GM21515 (cell line): ENCODE measurements at regions not wholly inside any gene's neighbourhood (a gene's known extent, or its start where the extent isn't known, plus 50 kb on each side); places are given as distances from the start of the nearest gene placed in this dataset.
A peak's percentile ranks its signal among the peaks of the same experiment; 100 is the strongest.

Experiments
- ATAC-seq: cut with Tn5 transposase; IDR thresholded peaks from one replicate; pipeline ENCODE4 v1.9.1; 2021; ENCODE audit not compliant: unreplicated experiment

- no peak for ATAC-seq
Measured at GRCh38 chr2:226139759-226140158, 659.9 kb downstream of the IRS1 start.

- ATAC-seq = peak; percentile 44
Measured at GRCh38 chr2:226137201-226137811, 662.3 kb downstream of the IRS1 start.

DNA sequence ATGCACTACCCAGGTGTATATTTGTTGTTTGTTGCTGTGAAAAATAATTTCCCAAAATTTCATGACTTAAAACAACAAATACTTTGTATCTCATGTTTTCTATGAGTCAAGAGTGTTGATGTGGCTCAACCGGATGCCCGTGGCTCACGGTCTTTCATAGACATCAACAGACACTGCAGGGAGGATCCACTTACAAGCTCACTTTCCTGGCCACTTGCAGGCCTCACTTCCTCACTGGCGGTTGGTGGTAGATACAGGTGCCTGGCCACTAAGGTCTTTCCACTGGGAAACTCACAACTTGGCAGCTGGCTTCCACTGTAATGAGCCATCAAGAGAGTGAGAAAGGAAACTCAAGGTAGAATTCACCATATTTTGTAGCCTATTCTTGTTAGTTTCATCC lies 662.9 kb downstream of the IRS1 start:
- ATAC-seq = peak; percentile 63

GRCh38 chr2:226135861-226136548 lies 663.6 kb downstream of the IRS1 start:
- no peak for ATAC-seq

GRCh38 chr2:226132323-226133215 lies 667.1 kb downstream of the IRS1 start:
- ATAC-seq = no peak

DNA sequence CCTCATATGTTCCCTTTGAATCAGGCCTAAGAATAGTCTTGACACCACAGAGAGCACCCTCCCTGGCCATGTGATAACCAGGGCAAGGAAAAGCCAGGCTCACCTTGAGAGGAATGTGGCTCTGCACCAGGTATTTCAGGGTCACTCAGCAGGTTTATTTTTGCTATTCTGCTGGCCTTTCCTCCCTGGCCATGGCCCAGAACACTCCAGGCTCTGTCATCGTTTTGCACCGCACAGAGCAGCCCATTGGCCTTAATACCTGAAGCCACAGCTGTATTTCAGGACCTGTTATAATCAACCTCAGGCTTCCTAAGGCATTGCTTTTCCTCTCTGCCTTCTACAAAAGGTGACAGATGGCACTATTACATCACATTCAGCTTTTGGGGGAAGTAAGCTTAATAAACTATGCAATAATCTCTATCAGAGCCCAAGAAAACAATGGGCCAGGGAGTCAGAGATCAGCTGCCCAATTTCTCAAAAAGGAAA lies 668.3 kb downstream of the IRS1 start:
- no peak for ATAC-seq

GRCh38 chr2:226130192-226130591 lies 669.4 kb downstream of the IRS1 start:
- ATAC-seq = no peak

DNA sequence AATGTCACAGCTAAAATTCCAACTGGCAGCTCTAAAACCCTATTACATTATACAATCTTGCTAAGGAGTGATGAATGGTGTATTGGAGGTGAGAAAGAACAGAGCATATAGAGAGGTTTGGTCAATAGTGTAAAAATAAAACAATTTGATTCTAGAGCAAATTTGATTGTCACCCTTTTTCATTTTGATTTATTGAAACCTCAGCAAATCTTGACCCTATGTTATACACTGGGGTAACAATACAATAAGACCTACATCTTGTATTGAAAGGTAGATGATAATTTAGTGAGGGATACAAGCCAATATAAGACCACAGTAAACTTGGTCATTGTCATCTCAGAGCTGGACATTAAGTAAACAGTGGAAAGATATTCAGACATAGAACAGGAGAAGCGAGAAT lies 671.9 kb downstream of the IRS1 start:
- no peak for ATAC-seq

- no peak for ATAC-seq
Measured at GRCh38 chr2:226126104-226126503, 673.5 kb downstream of the IRS1 start.

DNA sequence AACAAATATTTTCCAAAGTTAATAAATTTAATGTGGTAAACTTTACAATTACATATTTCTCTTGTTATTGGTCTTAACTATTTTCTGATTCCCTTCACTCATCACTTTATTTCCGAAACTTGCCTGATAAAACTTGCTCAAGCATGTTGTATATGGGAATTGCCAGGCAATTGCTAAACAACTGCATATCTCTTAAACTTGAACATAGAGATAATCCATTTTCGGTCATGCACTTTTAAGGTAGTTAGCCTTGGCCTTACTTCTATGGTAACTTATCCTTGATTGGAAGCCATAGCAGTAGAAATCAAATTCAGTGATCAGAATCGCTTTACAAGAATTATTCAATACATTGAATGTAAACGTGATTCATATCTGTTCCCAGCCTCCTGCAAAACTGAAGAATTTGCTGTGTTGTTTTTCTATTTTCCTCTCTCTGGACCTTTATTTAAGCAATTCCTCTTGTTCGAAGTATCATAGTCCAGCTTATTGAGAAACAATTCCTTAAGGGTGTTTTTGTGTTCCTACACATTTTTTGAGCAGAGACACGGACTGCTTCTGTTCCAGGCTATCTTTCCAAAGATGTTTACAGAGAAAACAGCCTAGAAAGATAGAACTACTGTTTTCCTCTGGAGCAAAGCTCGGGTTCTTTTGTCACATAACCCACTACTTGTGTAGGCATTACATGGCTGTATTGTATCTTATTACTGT lies 674.3 kb downstream of the IRS1 start:
- no peak for ATAC-seq

DNA sequence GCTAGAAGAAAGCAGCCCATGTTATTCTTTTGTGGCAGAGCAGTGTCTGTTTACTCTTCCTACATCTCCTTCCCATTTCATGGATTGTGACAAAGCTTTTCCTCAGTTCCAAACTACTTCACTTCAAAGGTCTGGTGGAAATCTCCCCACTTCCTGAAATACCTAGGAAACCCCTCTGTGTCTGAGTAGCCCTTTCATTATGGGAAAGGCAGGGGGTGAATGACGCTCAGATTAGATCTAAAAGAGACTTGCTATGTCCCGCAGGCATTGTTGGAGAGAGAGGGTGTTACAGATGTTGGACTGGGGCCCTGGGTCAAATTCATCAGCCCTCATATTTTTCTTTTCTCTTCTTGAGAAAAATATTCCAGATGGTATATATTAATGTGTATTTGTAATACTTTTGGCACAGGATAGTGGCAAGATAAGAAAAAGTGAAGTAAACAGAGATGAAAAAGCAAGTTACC lies 675.0 kb downstream of the IRS1 start:
- ATAC-seq = no peak

DNA sequence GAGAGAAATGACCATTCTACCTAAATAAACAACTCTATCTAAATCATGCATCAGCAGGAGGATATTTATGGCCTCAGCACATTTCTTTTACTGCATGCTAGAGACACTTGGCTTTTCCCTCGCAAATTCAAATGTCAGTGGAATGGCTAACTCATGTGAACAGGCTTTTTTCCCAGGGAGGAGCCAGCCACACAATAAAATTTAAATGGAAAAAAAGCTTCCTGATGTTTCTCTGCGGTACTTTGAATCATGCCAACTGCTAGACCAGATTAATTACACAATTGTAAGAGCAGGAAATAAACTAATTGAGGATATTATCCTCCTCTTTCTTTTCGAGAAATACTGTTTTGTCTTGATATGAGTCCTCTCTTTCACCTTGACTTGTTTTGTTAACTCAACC lies 676.3 kb downstream of the IRS1 start:
- ATAC-seq = no peak

GRCh38 chr2:226122041-226122440 lies 677.6 kb downstream of the IRS1 start:
- no peak for ATAC-seq

DNA sequence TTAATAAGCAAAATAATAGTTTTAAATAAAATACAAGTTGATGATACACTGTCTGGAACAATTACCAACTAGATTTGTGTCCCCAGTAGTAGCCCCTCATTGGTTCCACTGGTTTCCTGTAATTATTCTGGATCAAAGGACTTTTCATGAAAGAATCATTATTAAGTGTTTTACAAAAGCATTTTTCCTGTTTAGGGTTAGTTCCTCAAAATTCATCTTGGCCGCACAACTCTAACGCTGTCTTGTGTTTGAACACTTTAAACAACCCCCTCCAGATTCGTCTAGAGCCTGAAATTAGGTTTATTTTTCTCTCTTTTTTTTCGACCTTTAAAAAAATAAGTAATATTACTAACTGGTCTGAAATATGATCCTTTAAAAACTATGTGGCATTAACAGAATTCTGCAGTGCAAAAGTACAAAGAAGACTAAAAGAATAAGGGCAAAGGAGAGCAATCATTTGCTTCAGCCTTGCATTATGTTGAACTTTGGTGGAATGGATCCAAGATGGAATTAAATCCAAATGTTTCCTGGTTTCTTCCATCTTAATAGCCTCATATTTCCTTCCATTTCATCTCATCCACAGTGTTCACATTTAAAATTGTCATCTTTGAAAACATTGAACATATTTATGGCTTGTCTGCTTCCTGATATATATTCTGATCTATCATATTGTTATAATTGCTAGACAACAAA lies 678.4 kb downstream of the IRS1 start:
- ATAC-seq = no peak

- ATAC-seq = no peak
Measured at GRCh38 chr2:226118471-226119429, 680.9 kb downstream of the IRS1 start.

DNA sequence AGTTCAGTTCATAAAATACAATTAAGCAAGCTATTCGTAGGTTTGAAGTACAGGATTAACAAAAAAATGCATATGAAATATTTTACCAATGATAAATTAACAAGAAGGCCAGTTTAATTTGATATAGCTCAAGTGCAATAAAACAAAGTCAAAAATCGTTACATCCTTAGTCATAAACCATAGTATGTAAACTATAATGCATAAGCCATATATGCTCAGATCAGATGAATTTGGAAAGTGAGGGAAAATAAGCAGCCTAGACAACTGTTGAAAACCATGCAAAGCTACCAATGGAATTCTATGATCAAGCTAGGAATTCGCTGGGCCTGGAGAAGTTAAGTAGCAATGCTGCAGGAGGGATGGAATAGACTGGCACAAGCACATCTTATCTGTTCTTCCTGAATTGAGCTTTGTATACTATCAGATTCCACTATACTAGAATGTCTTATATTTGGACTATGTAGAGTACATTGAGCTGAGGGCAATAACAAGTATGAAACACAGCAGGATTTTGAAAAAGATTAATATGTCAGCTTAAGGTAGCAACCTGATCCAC lies 682.0 kb downstream of the IRS1 start:
- no peak for ATAC-seq

- no peak for ATAC-seq
Measured at GRCh38 chr2:226116346-226116745, 683.3 kb downstream of the IRS1 start.

- no peak for ATAC-seq
Measured at GRCh38 chr2:226115832-226116200, 683.8 kb downstream of the IRS1 start.
